Testis (tissue), 2 donors: ENCODE measurements at regions not wholly inside any gene's neighbourhood (a gene's known extent, or its start where the extent isn't known, plus 50 kb on each side); places are given as distances from the start of the nearest gene placed in this dataset.
"Not testable (repeated sequence)": the region's sequence is repeated elsewhere in the genome, so short reads cannot be mapped to it uniquely, and the experiment has no call there.

ENCODE experiments used
- DNase-seq: peaks from one replicate; pipeline ENCODE4 v3.0.0-alpha.2; 2019
- H3K27ac ChIP-seq, 2 donors: fragments of 200-600 bp; sonication (generic); one replicate each; pipeline ENCODE4 v1.5.1; 2019
- H3K27me3 ChIP-seq: fragments of 200-600 bp; sonication (generic); one replicate; pipeline ENCODE4 v1.5.1; 2019
- H3K36me3 ChIP-seq: fragments of 200-600 bp; sonication (generic); one replicate; pipeline ENCODE4 v1.5.1; 2017; ENCODE audit warnings: low read depth; ENCODE audit errors: missing control alignments
- H3K4me1 ChIP-seq: fragments of 200-600 bp; sonication (generic); one replicate; pipeline ENCODE4 v1.5.1; 2019
- H3K4me3 ChIP-seq, 2 donors: fragments of 200-600 bp; sonication (generic); one replicate each; pipeline ENCODE4 v1.5.1; 2017 to 2019
- H3K9me3 ChIP-seq: fragments of 200-600 bp; sonication (generic); one replicate; pipeline ENCODE4 v1.5.1; 2017
- POLR2A ChIP-seq: fragments of 450-650 bp; IDR thresholded peaks from one replicate; pipeline ENCODE4 v1.6.1; 2017; ENCODE audit warnings: antibody characterized with exemption, mild to moderate bottlenecking, moderate library complexity
- WGBS, 2 donors: methylation state at CpG; one replicate each; pipeline ENCODE4 v1.1.5; 2018; 5-methylcytosine and 5-hydroxymethylcytosine counted together
- intact Hi-C: fragments of 100-400 bp; cut with DNase I; formaldehyde crosslinking; loops from one replicate; pipeline ENCODE4 v1.15.1; 2023; ENCODE audit warnings: low total_unique reads
- TF ChIP-seq, protein P1 (sequence below), 3 experiments: fragments of 450-650 bp in 2 of 3; fragments of 200-600 bp in 1 of 3; sonication (generic) in 1 of 3; IDR thresholded peaks; one replicate each; pipeline ENCODE4 v1.5.1; 2016 to 2019; ENCODE audit warnings: antibody characterized with exemption in 3 of 3, mild to moderate bottlenecking in 2 of 3, moderate library complexity in 1 of 3

DNA sequence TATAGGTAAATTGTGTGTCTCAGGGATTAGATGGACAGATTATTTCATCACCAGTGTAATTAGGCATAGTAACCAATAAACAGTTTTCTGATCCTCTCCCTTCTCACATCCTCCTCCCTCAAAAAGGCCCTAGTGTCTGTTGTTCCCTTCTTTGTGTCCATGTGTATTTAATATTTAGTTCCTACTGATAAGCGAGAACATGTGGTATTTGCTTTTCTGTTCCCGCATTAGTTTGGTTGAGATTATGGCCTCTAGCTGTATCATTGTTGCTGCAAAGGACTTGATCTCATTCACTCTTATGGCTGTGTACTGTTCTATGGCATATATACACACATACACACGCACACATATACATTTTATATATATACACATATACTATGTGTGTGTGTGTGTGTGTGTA, 866.2 kb downstream of the CCDC85A start:
- Histone ChIP-seq H3K36me3 (no peaks in the 10 kb centered on the region), H3K27ac (no peak overlapping the region), H3K4me1 (no peaks in the 10 kb centered on the region), H3K4me3 (no peak overlapping the region), H3K9me3 (no peaks in the 10 kb centered on the region), H3K27me3 (no peaks in the 10 kb centered on the region)
- WGBS, 2 donors, result 85 to 91% methylated on average over 3 of the region's 3 CpGs
- no peak for DNase-seq
- intact Hi-C loops, result no loop called here
- no peak for TF ChIP-seq POLR2A
- TF ChIP-seq, protein P1, sequence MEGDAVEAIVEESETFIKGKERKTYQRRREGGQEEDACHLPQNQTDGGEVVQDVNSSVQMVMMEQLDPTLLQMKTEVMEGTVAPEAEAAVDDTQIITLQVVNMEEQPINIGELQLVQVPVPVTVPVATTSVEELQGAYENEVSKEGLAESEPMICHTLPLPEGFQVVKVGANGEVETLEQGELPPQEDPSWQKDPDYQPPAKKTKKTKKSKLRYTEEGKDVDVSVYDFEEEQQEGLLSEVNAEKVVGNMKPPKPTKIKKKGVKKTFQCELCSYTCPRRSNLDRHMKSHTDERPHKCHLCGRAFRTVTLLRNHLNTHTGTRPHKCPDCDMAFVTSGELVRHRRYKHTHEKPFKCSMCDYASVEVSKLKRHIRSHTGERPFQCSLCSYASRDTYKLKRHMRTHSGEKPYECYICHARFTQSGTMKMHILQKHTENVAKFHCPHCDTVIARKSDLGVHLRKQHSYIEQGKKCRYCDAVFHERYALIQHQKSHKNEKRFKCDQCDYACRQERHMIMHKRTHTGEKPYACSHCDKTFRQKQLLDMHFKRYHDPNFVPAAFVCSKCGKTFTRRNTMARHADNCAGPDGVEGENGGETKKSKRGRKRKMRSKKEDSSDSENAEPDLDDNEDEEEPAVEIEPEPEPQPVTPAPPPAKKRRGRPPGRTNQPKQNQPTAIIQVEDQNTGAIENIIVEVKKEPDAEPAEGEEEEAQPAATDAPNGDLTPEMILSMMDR (IDR thresholded peaks at IDR 0.05), result no peak

DNA sequence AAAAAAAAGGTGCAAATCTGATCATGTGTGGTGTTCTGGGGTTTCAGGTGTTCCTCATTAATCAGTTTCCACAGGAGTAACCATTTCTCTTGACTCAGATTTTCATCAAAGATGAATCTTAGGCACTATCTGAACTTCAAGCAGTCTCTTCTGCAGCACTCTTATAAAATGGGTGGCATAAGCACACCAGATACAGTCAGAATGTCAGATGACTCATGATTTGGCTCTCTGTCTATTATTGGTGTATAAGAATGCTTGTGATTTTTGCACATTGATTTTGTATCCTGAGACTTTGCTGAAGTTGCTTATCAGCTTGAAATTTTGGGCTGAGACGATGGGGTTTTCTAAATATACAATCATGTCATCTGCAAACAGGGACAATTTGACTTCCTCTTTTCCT, 882.5 kb downstream of the CCDC85A start:
- H3K9me3 ChIP-seq, DNase-seq, H3K36me3 ChIP-seq, H3K4me1 ChIP-seq, H3K4me3 ChIP-seq, intact Hi-C loops, H3K27me3 ChIP-seq, H3K27ac ChIP-seq: not testable (repeated sequence)
- WGBS, 2 donors, result 89 to 96% methylated on average over 1 of the region's 1 CpG

DNA sequence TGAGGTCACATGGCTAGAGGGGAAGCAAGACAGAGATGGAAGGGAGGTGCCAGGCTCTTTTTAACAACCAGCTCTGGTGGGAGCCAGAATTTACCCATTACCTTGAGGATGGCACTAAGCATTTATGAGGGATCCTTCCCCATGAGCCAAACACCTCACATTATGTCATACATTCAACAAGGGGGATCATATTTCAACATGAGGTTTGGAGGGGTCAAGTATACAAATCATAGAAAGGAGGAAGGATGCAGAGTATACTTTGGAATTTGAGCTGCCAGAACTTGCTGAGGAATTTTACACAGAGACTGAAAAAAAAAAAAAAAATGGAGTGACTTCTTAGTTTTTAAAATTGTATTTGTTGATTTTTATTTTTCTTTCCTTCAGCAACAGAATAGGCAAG, 891.4 kb downstream of the CCDC85A start:
- intact Hi-C loops, result no loop called here
- no peak for DNase-seq
- no peaks in the 10 kb centered on the region for H3K4me1 ChIP-seq
- H3K27ac ChIP-seq, result no peak overlapping the region
- no peak overlapping the region for H3K4me3 ChIP-seq
- TF ChIP-seq, protein P1 (IDR thresholded peaks at IDR 0.05), result no peak
- TF ChIP-seq POLR2A, result no peak
- no peaks in the 10 kb centered on the region for H3K27me3 ChIP-seq
- no peaks in the 10 kb centered on the region for H3K36me3 ChIP-seq
- no peaks in the 10 kb centered on the region for H3K9me3 ChIP-seq

DNA sequence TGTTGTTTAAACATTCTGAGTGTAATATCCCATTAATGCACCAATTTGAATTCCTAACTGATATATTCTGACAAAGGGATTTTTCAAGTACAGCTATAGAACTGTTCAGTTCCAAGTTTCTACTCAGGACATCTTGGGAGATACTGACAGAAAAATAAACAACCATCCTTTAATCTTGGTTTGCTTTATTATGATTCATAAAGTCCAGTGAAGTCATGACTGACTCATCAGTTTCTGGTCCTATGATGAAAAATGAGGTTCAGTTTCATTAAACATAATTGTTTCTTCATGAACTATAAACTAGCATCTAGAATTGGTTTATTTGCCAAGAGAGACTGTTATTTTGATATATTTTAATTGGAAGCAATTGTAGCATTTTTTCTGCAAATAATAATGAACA, 896.2 kb downstream of the CCDC85A start:
- DNase-seq, result no peak
- intact Hi-C loops, result no loop called here

DNA sequence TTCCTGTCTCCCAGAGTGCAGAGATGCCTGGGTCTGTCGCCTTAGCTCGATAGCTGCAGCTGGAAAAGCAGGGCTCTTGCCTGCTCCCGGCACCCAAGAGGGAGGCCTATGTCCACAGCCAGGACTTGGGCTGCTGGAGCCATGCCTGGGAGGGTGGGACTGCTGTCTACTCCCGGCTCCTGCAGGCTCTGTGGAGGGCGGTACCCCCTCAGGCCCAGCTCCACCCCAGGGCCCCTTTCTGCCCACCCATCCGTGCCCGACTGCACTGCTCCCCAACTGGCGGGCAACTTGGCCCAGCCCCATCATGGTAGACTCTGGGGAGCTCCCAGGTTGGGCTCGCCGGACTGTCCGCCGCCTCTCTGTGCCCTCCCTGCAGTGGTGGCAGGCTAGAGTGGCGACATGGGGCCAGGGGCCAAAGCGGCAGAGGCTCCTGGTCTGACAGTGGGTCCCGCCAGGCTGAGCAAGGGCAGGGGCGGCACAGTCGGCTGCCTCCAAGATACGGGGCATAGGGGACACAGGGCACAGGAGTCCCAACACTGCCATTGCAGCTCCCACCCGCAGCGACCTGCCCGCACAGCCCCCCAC, 901.0 kb downstream of the CCDC85A start:
- Histone ChIP-seq H3K36me3 (no peaks in the 10 kb centered on the region), H3K4me1 (no peaks in the 10 kb centered on the region), H3K27me3 (no peaks in the 10 kb centered on the region), H3K27ac (no peak overlapping the region), H3K4me3 (no peak overlapping the region), H3K9me3 (no peaks in the 10 kb centered on the region)
- no peak for DNase-seq
- TF ChIP-seq POLR2A, result no peak
- TF ChIP-seq, protein P1 (IDR thresholded peaks at IDR 0.05), result no peak
- 56 to 83% methylated on average over 9 to 18 of the region's 21 CpGs for WGBS, 2 donors
- intact Hi-C loops, result no loop called here

More for the DNA sequence above, 896.2 kb downstream of the CCDC85A start:
- Histone ChIP-seq H3K27ac (no peak overlapping the region), H3K9me3 (no peaks in the 10 kb centered on the region), H3K4me3 (no peak overlapping the region), H3K4me1 (no peaks in the 10 kb centered on the region), H3K27me3 (no peaks in the 10 kb centered on the region), H3K36me3 (no peaks in the 10 kb centered on the region)
- no peak for TF ChIP-seq POLR2A
- TF ChIP-seq, protein P1 (IDR thresholded peaks at IDR 0.05), result no peak
